ENCODE measurements at regions not wholly inside any gene's neighbourhood (a gene's known extent, or its start where the extent isn't known, plus 50 kb on each side); places are given as distances from the start of the nearest gene placed in this dataset.
"Not testable (repeated sequence)": the region's sequence is repeated elsewhere in the genome, so short reads cannot be mapped to it uniquely, and the experiment has no call there.

- no peak for DNase-seq (ENCODE audit: low read depth)
- H3K4me3 ChIP-seq (ENCODE audit: control insufficient read depth, low read depth, low read length) = no peak overlapping the region
- TF ChIP-seq CTCF (IDR thresholded peaks at IDR 0.05; ENCODE audit: control insufficient read depth, insufficient read depth, low read depth, low read length, missing control alignments) = no peak
Observed at GRCh38 chr6:44040786-44041185, 86.5 kb downstream of the MRPL14 start.

- no peak for DNase-seq (ENCODE audit: low read depth)
- no peak overlapping the region for H3K4me3 ChIP-seq (ENCODE audit: control insufficient read depth, low read depth, low read length)
- no peak for TF ChIP-seq CTCF (IDR thresholded peaks at IDR 0.05; ENCODE audit: control insufficient read depth, insufficient read depth, low read depth, low read length, missing control alignments)
Observed at GRCh38 chr6:44039839-44040350, 87.4 kb downstream of the MRPL14 start.

- TF ChIP-seq CTCF (IDR thresholded peaks at IDR 0.05; ENCODE audit: control insufficient read depth, insufficient read depth, low read depth, low read length, missing control alignments) = no peak
Observed at GRCh38 chr6:44039191-44039719, 88.0 kb downstream of the MRPL14 start.

GRCh38 chr6:44038543-44039065 lies 88.6 kb downstream of the MRPL14 start:
- no peak overlapping the region for H3K4me3 ChIP-seq (ENCODE audit: control insufficient read depth, low read depth, low read length)
- DNase-seq (ENCODE audit: low read depth) = no peak
- no peak for TF ChIP-seq CTCF (IDR thresholded peaks at IDR 0.05; ENCODE audit: control insufficient read depth, insufficient read depth, low read depth, low read length, missing control alignments)

More at GRCh38 chr6:44039191-44039719, 88.0 kb downstream of the MRPL14 start:
- H3K4me3 ChIP-seq (ENCODE audit: control insufficient read depth, low read depth, low read length) = no peak overlapping the region
- DNase-seq (ENCODE audit: low read depth) = no peak

- DNase-seq (ENCODE audit: low read depth) = no peak
- no peak for TF ChIP-seq CTCF (IDR thresholded peaks at IDR 0.05; ENCODE audit: control insufficient read depth, insufficient read depth, low read depth, low read length, missing control alignments)
- H3K4me3 ChIP-seq (ENCODE audit: control insufficient read depth, low read depth, low read length) = no peak overlapping the region
Observed at GRCh38 chr6:44037847-44038542, 89.3 kb downstream of the MRPL14 start.

GRCh38 chr6:44037276-44037675 lies 90.0 kb downstream of the MRPL14 start:
- DNase-seq (ENCODE audit: low read depth); H3K4me3 ChIP-seq (ENCODE audit: control insufficient read depth, low read depth, low read length): not testable (repeated sequence)

GRCh38 chr6:44036699-44037101 lies 90.6 kb downstream of the MRPL14 start:
- no peak for DNase-seq (ENCODE audit: low read depth)
- TF ChIP-seq CTCF (IDR thresholded peaks at IDR 0.05; ENCODE audit: control insufficient read depth, insufficient read depth, low read depth, low read length, missing control alignments) = no peak
- no peak overlapping the region for H3K4me3 ChIP-seq (ENCODE audit: control insufficient read depth, low read depth, low read length)
